HAP-1 (cell line): ENCODE measurements at regions not wholly inside any gene's neighbourhood (a gene's known extent, or its start where the extent isn't known, plus 50 kb on each side); places are given as distances from the start of the nearest gene placed in this dataset.

Experiments
- DNase-seq, 2 experiments: peaks; one replicate each; pipeline ENCODE4 v3.0.0-alpha.2; 2016 to 2020; ENCODE audit warnings: low spot score in 2 of 2
- H3K27me3 ChIP-seq: fragments of 250-450 bp; sonication (Bioruptor Pico); 2 replicates; pipeline ENCODE4 v1.5.1; 2020; ENCODE audit warnings: low read depth, mild to moderate bottlenecking, moderate library complexity
- H3K36me3 ChIP-seq: fragments of 250-450 bp; sonication (Bioruptor Pico); replicated peaks from 2 replicates; pipeline ENCODE4 v1.5.1; 2020; ENCODE audit warnings: mild to moderate bottlenecking
- H3K4me1 ChIP-seq: fragments of 250-450 bp; sonication (Bioruptor Pico); 2 replicates; pipeline ENCODE4 v1.5.1; 2020; ENCODE audit warnings: mild to moderate bottlenecking
- H3K4me3 ChIP-seq: fragments of 250-450 bp; sonication (Bioruptor Pico); 2 replicates; pipeline ENCODE4 v1.5.1; 2020; ENCODE audit warnings: mild to moderate bottlenecking, moderate library complexity
- H3K9me3 ChIP-seq: fragments of 250-450 bp; sonication (Bioruptor Pico); 2 replicates; pipeline ENCODE4 v1.5.1; 2020; ENCODE audit warnings: mild to moderate bottlenecking, moderate library complexity
- in situ Hi-C: fragments of 300-500 bp; cut with MboI; formaldehyde crosslinking; loops from 3 replicates; pipeline ENCODE4 v1.14.3; 2020; ENCODE audit warnings: low sequenced_read_pairs, inconsistent platforms, mixed read lengths

DNA sequence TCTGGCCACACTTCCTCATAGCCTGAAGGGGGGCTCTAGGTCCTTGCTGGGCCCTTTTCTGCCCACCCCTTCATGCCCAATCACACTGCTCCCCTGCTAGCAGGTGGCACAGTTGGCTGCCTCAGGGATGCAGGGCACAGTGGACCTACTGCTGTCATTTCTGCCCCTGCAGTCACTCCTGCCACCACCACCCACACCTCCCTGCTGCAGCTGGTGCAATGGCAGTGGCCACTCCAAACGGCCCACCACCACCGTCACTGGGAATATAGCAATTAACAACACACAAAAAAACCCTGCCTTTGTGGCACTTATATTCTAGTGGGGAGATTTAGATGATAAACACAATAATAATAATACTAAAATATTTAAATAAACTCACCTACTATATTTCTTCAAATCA, 162.4 kb upstream of the DUSP10 start:
- H3K9me3 ChIP-seq: no peaks in the 10 kb centered on the region
- DNase-seq: no peak
- in situ Hi-C loops: no loop called here
- no peaks in the 10 kb centered on the region for H3K27me3 ChIP-seq
- H3K36me3 ChIP-seq: no peaks in the 10 kb centered on the region
- H3K4me3 ChIP-seq: no peak overlapping the region
- H3K4me1 ChIP-seq: no peaks in the 10 kb centered on the region

DNA sequence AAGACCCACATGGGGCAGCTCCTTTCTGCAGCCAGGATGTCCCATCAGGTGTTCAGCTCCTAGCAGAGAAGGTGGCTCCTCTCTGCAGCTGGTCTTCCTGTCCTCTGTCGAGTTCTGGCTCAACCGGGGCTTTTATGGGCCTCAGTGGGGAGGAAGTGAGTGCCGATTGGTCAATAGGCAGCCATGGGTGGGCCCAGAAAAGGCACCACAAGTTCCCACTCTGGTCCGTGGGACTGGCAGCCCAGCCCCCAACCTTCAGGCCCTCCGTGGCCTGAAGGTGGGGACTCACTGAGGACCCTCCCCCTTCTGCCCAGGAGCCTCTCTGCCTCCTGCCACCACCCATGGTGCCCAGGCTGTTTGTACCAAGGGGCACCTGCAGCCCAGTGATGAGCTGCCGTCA, 161.7 kb upstream of the DUSP10 start:
- H3K9me3 ChIP-seq: no peaks in the 10 kb centered on the region
- no peaks in the 10 kb centered on the region for H3K4me1 ChIP-seq
- no peaks in the 10 kb centered on the region for H3K27me3 ChIP-seq
- no peak overlapping the region for H3K4me3 ChIP-seq
- DNase-seq: no peak
- no peaks in the 10 kb centered on the region for H3K36me3 ChIP-seq
- in situ Hi-C loops: no loop called here

DNA sequence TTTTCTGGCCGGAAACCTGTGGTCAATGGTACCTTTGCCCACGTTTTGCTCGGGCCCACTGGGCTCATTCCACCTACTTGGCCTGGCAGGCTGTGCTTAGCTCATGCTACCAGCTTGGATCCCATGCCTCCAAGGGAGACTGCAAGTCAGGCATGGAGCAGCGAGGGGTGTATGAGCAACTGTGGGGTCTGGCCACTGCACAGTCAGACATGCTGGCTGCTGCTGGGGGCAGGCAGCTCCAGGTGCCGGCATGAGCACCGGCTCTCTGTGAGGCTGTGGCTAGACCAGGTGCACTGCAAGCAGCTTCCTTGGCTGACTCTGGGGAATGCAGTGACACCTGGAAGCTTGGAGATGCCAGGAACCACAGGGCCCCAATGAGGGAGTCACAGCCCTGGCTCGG, 161.1 kb upstream of the DUSP10 start:
- Histone ChIP-seq H3K36me3 (no peaks in the 10 kb centered on the region), H3K4me1 (no peaks in the 10 kb centered on the region), H3K9me3 (no peaks in the 10 kb centered on the region), H3K4me3 (no peak overlapping the region), H3K27me3 (no peaks in the 10 kb centered on the region)
- DNase-seq: no peak
- in situ Hi-C loops: no loop called here

DNA sequence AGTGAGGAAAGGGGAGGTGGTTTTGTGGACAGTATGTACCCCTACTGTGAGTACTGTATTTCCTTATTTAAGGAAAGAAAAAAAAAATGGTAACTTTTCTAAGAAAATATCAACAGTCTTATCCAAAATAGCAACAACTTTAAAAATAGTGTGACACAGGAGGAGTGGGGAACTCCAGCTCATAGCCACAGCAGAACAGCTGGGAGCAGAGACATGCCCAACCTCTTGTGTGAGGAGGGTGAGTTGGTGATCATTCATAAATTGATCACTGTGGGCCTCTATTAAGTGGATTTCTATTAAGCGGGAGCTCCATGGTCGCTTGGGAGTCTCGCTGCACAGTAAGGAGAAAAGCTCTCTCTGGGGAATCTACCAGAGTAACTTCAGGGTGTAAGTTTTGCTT, 158.8 kb upstream of the DUSP10 start:
- no peak for DNase-seq
- H3K27me3 ChIP-seq: no peaks in the 10 kb centered on the region; the same call in 1 of the 2 replicates
- no peak overlapping the region for H3K4me3 ChIP-seq
- no peaks in the 10 kb centered on the region for H3K9me3 ChIP-seq
- no peaks in the 10 kb centered on the region for H3K4me1 ChIP-seq
- H3K36me3 ChIP-seq: no peaks in the 10 kb centered on the region
- in situ Hi-C loops: no loop called here

DNA sequence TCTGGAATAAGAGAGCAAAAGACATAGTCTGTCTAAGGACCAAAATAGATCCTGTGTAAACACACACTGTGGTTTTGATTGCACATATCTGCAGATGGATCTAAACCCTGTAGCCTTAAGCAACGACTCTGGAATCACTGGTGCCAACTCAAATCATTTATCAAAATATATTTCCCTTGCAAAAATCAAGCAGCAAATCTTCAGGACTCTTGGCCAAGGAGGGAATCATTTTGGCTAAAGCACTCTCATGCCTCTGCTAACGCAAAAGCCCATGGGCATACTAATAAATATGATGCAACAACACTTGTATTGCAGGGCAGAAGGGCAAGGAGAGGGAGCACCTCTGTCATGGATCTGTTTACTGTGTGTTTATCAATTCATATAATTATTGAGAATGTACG, 155.4 kb upstream of the DUSP10 start:
- in situ Hi-C loops: no loop called here
- Histone ChIP-seq H3K4me1 (no peaks in the 10 kb centered on the region), H3K27me3 (no peaks in the 10 kb centered on the region; the same call in 1 of the 2 replicates), H3K4me3 (no peak overlapping the region), H3K9me3 (no peaks in the 10 kb centered on the region), H3K36me3 (no peaks in the 10 kb centered on the region)
- no peak for DNase-seq

DNA sequence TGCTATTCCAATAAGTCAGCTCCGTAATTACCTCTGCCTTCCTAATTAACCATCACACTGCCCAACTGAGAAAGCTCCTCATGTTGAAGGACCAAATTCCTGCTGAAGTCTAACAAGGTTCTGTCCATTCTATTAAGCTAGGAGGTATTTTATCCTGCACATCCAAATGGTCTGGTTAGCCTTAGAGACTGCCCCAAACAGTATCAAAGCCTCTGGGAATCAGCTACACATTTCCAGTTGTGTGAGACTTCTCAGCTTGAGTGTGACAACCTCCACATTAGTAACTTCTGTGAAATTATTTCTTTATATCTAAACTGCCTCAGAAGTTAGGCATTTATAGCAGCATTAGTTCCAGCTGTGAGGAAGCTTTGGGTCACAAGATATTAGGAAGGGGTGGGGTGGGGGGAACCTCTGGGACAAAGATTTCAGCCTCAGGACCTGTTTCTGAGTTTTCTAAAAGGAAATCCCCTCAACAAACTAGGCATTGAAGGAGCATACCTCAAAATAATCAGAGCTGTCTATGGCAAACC, 150.5 kb upstream of the DUSP10 start:
- no peaks in the 10 kb centered on the region for H3K9me3 ChIP-seq
- no peak overlapping the region for H3K4me3 ChIP-seq
- H3K27me3 ChIP-seq: no peaks in the 10 kb centered on the region; the same call in 1 of the 2 replicates
- H3K4me1 ChIP-seq: no peaks in the 10 kb centered on the region
- DNase-seq: no peak
- no peaks in the 10 kb centered on the region for H3K36me3 ChIP-seq
- in situ Hi-C loops: no loop called here

DNA sequence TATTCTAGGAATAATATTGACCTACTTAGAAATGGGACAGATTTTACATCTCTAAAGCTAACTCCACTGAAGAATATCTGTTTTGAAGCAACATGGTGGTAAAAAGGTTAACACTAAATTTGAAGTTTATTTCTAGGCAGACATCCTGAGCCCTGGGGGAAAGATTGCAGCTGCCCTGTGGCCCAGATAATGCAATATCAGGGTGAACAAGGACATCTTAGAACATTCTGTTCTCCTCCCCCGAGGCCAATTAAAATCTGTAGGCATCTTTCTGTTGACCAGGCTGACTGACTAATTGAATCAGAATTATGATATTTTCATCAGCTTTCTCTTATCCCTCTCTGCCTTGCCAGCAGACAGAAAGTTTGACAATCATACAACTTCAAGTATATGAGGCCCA, 149.8 kb upstream of the DUSP10 start:
- DNase-seq: no peak
- Histone ChIP-seq H3K9me3 (no peaks in the 10 kb centered on the region), H3K27me3 (no peaks in the 10 kb centered on the region; the same call in 1 of the 2 replicates), H3K4me1 (no peaks in the 10 kb centered on the region), H3K36me3 (no peaks in the 10 kb centered on the region), H3K4me3 (no peak overlapping the region)
- in situ Hi-C loops: no loop called here

DNA sequence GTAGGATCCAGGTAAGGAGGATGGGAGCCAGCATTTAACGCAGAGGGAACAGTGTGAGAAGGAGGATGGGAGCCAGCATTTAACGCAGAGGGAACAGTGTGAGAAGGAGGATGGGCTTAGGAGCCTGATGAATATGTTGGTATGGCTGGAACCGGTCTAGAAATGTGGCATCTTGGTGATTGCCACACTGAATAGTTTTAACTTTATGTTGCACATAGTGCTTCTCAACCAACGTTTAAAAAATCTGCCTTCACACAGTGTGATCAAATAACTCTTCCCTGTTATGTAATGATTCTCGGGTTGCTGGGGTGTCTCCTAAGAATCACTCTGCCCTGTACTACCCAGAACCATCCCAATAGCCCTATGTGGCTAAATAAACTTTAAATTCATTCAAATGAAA, 146.9 kb upstream of the DUSP10 start:
- no peak for DNase-seq
- in situ Hi-C loops: no loop called here
- Histone ChIP-seq H3K4me3 (no peak overlapping the region), H3K36me3 (no peaks in the 10 kb centered on the region), H3K9me3 (no peaks in the 10 kb centered on the region), H3K4me1 (no peaks in the 10 kb centered on the region), H3K27me3 (no peaks in the 10 kb centered on the region)

DNA sequence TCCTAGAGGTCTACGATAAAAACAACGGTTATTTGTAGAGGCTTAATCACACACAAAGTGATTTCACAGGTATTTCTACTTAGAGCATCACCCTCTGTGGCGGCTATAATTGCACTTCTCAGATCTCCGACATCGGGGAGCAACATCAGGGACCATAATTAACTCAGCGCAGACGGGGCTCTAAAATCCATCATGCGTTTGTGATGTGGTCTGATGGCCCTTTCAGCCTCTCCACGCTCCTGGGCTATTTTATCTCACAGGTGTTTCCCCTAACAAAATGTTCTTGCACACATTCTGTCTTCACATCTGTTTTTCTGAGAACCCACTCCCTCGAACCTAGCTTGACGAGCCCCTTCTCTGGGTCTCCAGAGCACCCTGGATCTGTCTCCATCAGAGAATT, 146.3 kb upstream of the DUSP10 start:
- in situ Hi-C loops: no loop called here
- no peaks in the 10 kb centered on the region for H3K27me3 ChIP-seq
- DNase-seq: no peak
- H3K4me1 ChIP-seq: no peaks in the 10 kb centered on the region
- H3K4me3 ChIP-seq: no peak overlapping the region
- no peaks in the 10 kb centered on the region for H3K9me3 ChIP-seq
- no peaks in the 10 kb centered on the region for H3K36me3 ChIP-seq

DNA sequence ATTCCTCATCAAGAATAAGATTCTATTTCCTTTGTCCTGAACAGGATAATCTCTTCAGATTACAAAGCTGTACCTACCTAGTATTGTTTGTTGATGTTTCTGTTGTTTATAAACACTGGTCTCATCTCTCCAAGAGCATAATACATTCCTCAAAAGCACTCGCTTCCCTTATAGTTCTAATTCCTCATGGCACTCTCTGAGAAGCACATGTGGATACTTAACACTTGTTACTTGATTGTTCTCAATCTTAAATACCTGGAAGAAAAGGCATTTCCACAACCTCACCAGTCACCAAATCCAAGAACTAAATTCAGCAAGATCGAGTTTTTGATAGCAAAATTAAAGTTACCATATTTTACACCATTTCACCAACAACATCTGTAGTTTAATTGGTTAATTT, 145.9 kb upstream of the DUSP10 start:
- DNase-seq: no peak
- Histone ChIP-seq H3K4me3 (no peak overlapping the region), H3K9me3 (no peaks in the 10 kb centered on the region), H3K27me3 (no peaks in the 10 kb centered on the region), H3K4me1 (no peaks in the 10 kb centered on the region), H3K36me3 (no peaks in the 10 kb centered on the region)
- in situ Hi-C loops: no loop called here

DNA sequence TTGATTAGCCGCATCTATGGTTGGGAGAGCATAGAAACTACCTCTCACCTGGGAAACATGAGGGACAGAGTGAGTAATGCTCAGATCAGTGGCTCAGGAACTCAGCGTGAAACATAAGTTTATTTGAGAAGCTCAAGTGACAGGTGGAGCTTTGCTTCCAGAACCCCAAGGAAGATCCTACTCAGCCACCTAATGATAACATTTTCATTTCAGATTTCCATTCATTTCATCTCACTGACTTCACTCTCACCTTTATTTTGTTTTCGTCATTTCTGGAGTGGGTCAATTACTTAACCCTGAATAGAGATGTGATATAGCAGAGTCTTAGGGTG, 145.5 kb upstream of the DUSP10 start:
- H3K36me3 ChIP-seq: no peaks in the 10 kb centered on the region
- H3K4me3 ChIP-seq: no peak overlapping the region
- no peaks in the 10 kb centered on the region for H3K27me3 ChIP-seq
- H3K4me1 ChIP-seq: no peaks in the 10 kb centered on the region
- in situ Hi-C loops: no loop called here
- H3K9me3 ChIP-seq: no peaks in the 10 kb centered on the region
- DNase-seq: no peak

DNA sequence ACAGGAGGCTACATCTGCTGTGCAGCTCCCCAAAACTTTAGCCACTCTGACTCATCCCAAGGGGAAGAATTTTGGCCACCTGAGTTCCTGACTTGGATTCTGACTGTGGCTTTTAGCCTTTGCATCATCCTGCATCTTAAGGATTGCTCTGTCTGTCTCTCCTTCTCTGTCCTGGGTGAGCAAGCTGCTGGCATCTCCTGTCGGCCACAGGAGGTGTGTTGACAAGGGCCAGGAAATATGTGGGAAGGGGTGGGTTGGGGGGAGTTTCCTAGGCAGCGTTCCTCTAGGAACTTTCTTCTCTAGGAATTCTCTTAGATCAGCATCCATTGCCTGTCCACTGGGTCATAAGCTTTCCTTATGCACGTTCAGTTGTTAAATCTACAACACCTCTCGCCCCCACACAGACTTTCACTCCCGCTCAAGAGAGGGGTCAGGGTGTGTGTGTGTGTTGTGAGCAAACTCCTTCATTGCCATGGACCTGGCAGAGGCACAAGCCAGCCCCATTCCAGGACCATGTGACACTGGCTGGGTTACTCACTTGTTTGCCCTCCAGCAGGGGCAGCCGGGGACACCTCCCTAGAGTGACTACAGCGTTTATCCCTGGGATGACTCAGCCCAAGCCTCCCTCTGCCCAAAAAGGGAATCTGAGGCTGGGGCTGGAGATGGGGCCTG, 145.0 kb upstream of the DUSP10 start:
- no peak overlapping the region for H3K4me3 ChIP-seq
- H3K9me3 ChIP-seq: no peaks in the 10 kb centered on the region
- in situ Hi-C loops: no loop called here
- H3K27me3 ChIP-seq: no peaks in the 10 kb centered on the region
- DNase-seq: no peak
- H3K36me3 ChIP-seq: no peaks in the 10 kb centered on the region
- H3K4me1 ChIP-seq: no peaks in the 10 kb centered on the region

DNA sequence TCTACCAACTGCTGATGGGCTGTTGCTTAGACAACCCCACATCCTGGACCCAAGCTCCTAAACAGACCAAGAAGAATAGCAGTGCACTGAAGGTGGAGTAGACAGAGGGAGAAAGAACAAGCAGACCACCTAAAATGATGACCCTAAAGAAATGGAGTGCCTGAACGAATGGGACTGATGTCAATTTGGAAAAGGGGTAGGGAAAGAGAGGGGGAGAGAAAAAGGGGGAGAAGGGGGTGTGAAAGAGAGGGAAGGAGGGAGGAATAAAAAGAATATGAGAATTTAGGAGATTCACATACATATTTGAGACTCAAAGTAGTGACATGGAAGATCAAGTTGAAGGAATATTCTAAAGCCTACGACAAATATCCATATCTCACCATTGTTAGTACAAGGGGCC, 144.4 kb upstream of the DUSP10 start:
- Histone ChIP-seq H3K36me3 (no peaks in the 10 kb centered on the region), H3K4me1 (no peaks in the 10 kb centered on the region), H3K27me3 (no peaks in the 10 kb centered on the region), H3K4me3 (no peak overlapping the region), H3K9me3 (no peaks in the 10 kb centered on the region)
- in situ Hi-C loops: no loop called here
- DNase-seq: no peak

DNA sequence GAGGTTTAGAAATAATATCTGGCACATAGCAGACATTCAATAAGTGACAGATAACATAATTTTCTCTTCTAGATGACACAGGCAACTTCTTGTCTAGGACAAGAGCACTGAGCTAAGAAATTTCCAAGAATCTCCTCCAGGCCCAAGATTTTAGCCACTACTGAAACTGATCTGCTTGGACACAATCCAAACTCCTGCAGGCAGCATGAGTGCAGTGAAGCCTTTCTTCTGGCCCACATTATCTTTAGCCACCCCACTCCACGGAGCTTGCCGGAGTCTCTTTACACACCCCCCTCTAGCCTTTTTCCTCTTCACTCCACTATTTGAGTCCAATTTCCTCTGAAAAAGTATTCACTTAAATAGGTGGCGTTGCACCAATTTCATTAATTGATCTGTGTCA, 142.9 kb upstream of the DUSP10 start:
- Histone ChIP-seq H3K4me1 (no peaks in the 10 kb centered on the region), H3K4me3 (no peak overlapping the region), H3K27me3 (no peaks in the 10 kb centered on the region), H3K36me3 (no peaks in the 10 kb centered on the region), H3K9me3 (no peaks in the 10 kb centered on the region)
- in situ Hi-C loops: no loop called here
- DNase-seq: no peak
